Omental fat pad (tissue), 3 donors: ENCODE measurements at regions not wholly inside any gene's neighbourhood (a gene's known extent, or its start where the extent isn't known, plus 50 kb on each side); places are given as distances from the start of the nearest gene placed in this dataset.
"Not testable (repeated sequence)": the region's sequence is repeated elsewhere in the genome, so short reads cannot be mapped to it uniquely, and the experiment has no call there.

Source experiments
- ATAC-seq: fragments of 150-250 bp; one replicate; pipeline ENCODE4 v1.9.1; 2016; ENCODE audit warnings: mild to moderate bottlenecking, moderate library complexity; ENCODE audit not compliant: low FRiP score
- DNase-seq: peaks from one replicate; pipeline ENCODE4 v3.0.0-alpha.2; 2019; ENCODE audit warnings: low spot score
- TF ChIP-seq, protein P1 (sequence below), 3 donors: fragments of 450-650 bp; IDR thresholded peaks; one replicate each; pipeline ENCODE4 v1.5.1; 2016 to 2017; ENCODE audit warnings: antibody characterized with exemption in 3 of 3, mild to moderate bottlenecking in 3 of 3, moderate library complexity in 2 of 3

- ATAC-seq = no peak
- TF ChIP-seq, protein P1, sequence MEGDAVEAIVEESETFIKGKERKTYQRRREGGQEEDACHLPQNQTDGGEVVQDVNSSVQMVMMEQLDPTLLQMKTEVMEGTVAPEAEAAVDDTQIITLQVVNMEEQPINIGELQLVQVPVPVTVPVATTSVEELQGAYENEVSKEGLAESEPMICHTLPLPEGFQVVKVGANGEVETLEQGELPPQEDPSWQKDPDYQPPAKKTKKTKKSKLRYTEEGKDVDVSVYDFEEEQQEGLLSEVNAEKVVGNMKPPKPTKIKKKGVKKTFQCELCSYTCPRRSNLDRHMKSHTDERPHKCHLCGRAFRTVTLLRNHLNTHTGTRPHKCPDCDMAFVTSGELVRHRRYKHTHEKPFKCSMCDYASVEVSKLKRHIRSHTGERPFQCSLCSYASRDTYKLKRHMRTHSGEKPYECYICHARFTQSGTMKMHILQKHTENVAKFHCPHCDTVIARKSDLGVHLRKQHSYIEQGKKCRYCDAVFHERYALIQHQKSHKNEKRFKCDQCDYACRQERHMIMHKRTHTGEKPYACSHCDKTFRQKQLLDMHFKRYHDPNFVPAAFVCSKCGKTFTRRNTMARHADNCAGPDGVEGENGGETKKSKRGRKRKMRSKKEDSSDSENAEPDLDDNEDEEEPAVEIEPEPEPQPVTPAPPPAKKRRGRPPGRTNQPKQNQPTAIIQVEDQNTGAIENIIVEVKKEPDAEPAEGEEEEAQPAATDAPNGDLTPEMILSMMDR (IDR thresholded peaks at IDR 0.05) = no peak
- DNase-seq = no peak
These were observed 237.9 kb upstream of the PRSS1 start for GRCh38 chr7:142511374-142511773.

GRCh38 chr7:142509235-142509634 is 240.0 kb upstream of the PRSS1 start:
- ATAC-seq, DNase-seq: not testable (repeated sequence)

GRCh38 chr7:142508251-142508650 is 241.0 kb upstream of the PRSS1 start:
- TF ChIP-seq, protein P1 (IDR thresholded peaks at IDR 0.05) = no peak
- no peak for ATAC-seq

GRCh38 chr7:142507799-142508198 is 241.5 kb upstream of the PRSS1 start:
- TF ChIP-seq, protein P1 (IDR thresholded peaks at IDR 0.05) = no peak
- ATAC-seq = no peak
- no peak for DNase-seq

More at GRCh38 chr7:142508251-142508650, 241.0 kb upstream of the PRSS1 start:
- DNase-seq = no peak

- not testable (repeated sequence) for DNase-seq, ATAC-seq
These were observed 242.2 kb upstream of the PRSS1 start for GRCh38 chr7:142507066-142507465.

GRCh38 chr7:142506601-142507000 is 242.7 kb upstream of the PRSS1 start:
- TF ChIP-seq, protein P1 (IDR thresholded peaks at IDR 0.05) = no peak
- ATAC-seq (no peak), DNase-seq (no peak)

GRCh38 chr7:142503949-142504348 is 245.3 kb upstream of the PRSS1 start:
- ATAC-seq, DNase-seq: not testable (repeated sequence)

GRCh38 chr7:142503036-142503435 is 245.2 kb upstream of the PRSS58 start:
- no peak for ATAC-seq
- TF ChIP-seq, protein P1 (IDR thresholded peaks at IDR 0.05) = no peak
- DNase-seq = no peak

DNA sequence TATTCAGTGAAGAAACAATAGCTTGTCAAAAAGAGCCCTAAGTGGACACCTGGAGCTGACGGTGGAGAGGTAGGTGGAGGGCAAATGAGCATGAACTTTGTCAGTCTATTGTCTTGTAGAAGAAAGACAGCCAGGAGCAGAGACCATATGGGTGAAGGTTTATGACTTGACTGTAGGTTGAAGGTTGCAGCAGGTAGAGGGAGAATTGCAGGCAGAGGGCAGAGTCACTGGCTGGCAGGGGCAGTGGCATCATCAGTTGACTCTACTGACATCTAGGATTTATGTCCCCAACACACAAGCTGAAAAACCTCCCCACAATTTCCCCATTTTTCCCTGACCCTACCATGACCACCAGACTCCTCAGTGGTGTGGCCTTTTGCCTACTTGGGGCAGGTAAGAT is 243.6 kb upstream of the PRSS58 start:
- TF ChIP-seq, protein P1 (IDR thresholded peaks at IDR 0.05) = no peak
- ATAC-seq (no peak), DNase-seq (no peak)
